K562 (cell line): ENCODE measurements at regions not wholly inside any gene's neighbourhood (a gene's known extent, or its start where the extent isn't known, plus 50 kb on each side); places are given as distances from the start of the nearest gene placed in this dataset.

Source experiments
- ATAC-seq: fragments of 200-7000 bp; cut with Tn5 transposase; 3 replicates; pipeline ENCODE4 v1.9.1; 2020; ENCODE audit warnings: moderate library complexity
- BruUV-seq: library from RNA; stranded (reverse); fragments of 400-500 nt; replicated peaks from 2 replicates; lab custom pipeline; 2021; lab: Mats Ljungman, UMichigan
- CTCF ChIA-PET: fragments of 300-600 bp; formaldehyde crosslinking; extraction: SDS; loops from one replicate; lab custom pipeline; 2021; ENCODE audit warnings: low intra/inter-chr PET ratio; lab: Yijun Ruan, JAX
- POLR2A ChIA-PET: fragments of 300-600, 350-650 bp; sonication (Branson Sonifier 250); formaldehyde crosslinking; extraction: SDS; loops from one replicate; lab custom pipeline; 2021; ENCODE audit warnings: antibody characterized with exemption, inconsistent platforms; lab: Yijun Ruan, JAX
- DNase-seq, 4 experiments: peaks; one replicate each; pipeline versions ENCODE4 v3.0.0 to v3.0.0-alpha.2; 2011 to 2018; ENCODE audit warnings: low spot score in 3 of 4, mixed read lengths in 3 of 4; ENCODE audit errors: extremely low read depth in 1 of 4
- FAIRE-seq: peaks from 2 replicates; lab custom pipeline; 2011; peaks lifted over from hg19 to GRCh38; lab: Jason Lieb, UNC
- H2AFZ ChIP-seq: 2 replicates; pipeline ENCODE4 v1.6.0; 2011; ENCODE audit warnings: low read depth, low read length, control low read depth, inconsistent platforms
- H3K27ac ChIP-seq: fragments of 200-600 bp; 3 replicates; pipeline ENCODE4 v1.8.0; 2011; ENCODE audit warnings: low read depth, mild to moderate bottlenecking, control low read depth, inconsistent platforms, low read length, moderate library complexity, mixed read lengths; ENCODE audit errors: extremely low read depth
- H3K27me3 ChIP-seq, 2 experiments: fragments of 300-600 bp in 1 of 2; 2 replicates in 1 of 2; 3 replicates in 1 of 2; pipeline versions ENCODE4 v1.6.0 to v1.8.0; 2011; ENCODE audit warnings: inconsistent platforms in 2 of 2, low read length in 2 of 2, mild to moderate bottlenecking in 1 of 2, mixed read lengths in 1 of 2, moderate library complexity in 1 of 2; ENCODE audit not compliant: control insufficient read depth in 2 of 2, insufficient read depth in 2 of 2
- H3K36me3 ChIP-seq: fragments of 300-600 bp; 3 replicates; pipeline ENCODE4 v1.8.0; 2011; ENCODE audit warnings: mild to moderate bottlenecking, low read length, inconsistent platforms; ENCODE audit not compliant: control insufficient read depth, insufficient read depth
- H3K4me1 ChIP-seq, 2 experiments: fragments of 200-600 bp in 1 of 2; replicated peaks in 1 of 2; 2 replicates in 1 of 2; 3 replicates in 1 of 2; pipeline versions ENCODE4 v1.5.1 to v1.8.0; 2011; ENCODE audit warnings: inconsistent platforms in 2 of 2, low read length in 2 of 2, mild to moderate bottlenecking in 1 of 2, mixed read lengths in 1 of 2, moderate library complexity in 1 of 2; ENCODE audit not compliant: control insufficient read depth in 2 of 2, insufficient read depth in 2 of 2
- H3K4me2 ChIP-seq: 2 replicates; pipeline ENCODE4 v1.6.1; 2011; ENCODE audit warnings: low read length, control low read depth, inconsistent platforms, mixed read lengths; ENCODE audit not compliant: insufficient read depth
- H3K4me3 ChIP-seq: fragments of 200-600 bp; sonication (generic), shearing (Covaris generic); 2 replicates; pipeline ENCODE4 v1.5.1; 2016; ENCODE audit warnings: control low read depth, inconsistent platforms
- H3K79me2 ChIP-seq: fragments of 200-600 bp; 3 replicates; pipeline ENCODE4 v1.8.0; 2011; ENCODE audit warnings: low read length, inconsistent platforms; ENCODE audit not compliant: control insufficient read depth, insufficient read depth
- H3K9ac ChIP-seq, 2 experiments: 2 replicates each; pipeline versions ENCODE4 v1.6.0 to v1.6.1; 2011; ENCODE audit warnings: low read depth in 2 of 2, low read length in 2 of 2, control low read depth in 1 of 2, inconsistent platforms in 1 of 2, mild to moderate bottlenecking in 1 of 2, mixed read lengths in 1 of 2; ENCODE audit not compliant: insufficient read depth in 1 of 2
- H3K9me1 ChIP-seq: one replicate; pipeline ENCODE4 v1.6.0; 2011; ENCODE audit warnings: inconsistent platforms, mild to moderate bottlenecking, low read length, moderate library complexity; ENCODE audit not compliant: control insufficient read depth, insufficient read depth
- H3K9me3 ChIP-seq: replicated peaks from 2 replicates; pipeline ENCODE4 v1.5.1; 2011; ENCODE audit warnings: low read depth, low read length, inconsistent platforms; ENCODE audit not compliant: control insufficient read depth, insufficient read depth
- H4K20me1 ChIP-seq: replicated peaks from 2 replicates; pipeline ENCODE4 v1.6.1; 2011; ENCODE audit warnings: low read length, inconsistent platforms, mixed read lengths; ENCODE audit not compliant: control insufficient read depth, insufficient read depth
- CBX3 ChIP-seq, 2 experiments: IDR thresholded peaks; 1 replicate in 1 of 2; 2 replicates in 1 of 2; pipeline ENCODE4 v1.6.1; 2012; ENCODE audit warnings: inconsistent platforms in 2 of 2, low read length in 2 of 2, borderline replicate concordance in 1 of 2, control low read depth in 1 of 2
- DEAF1 ChIP-seq: fragments of 450-650 bp; formaldehyde crosslinking; IDR thresholded peaks from 2 replicates; pipeline ENCODE4 v1.4.0; 2020; ENCODE audit warnings: mild to moderate bottlenecking, moderate library complexity
- DPF2 ChIP-seq: fragments of 450-650 bp; IDR thresholded peaks from 2 replicates; pipeline ENCODE4 v1.6.1; 2016
- EWSR1 ChIP-seq: fragments of 450-650 bp; IDR thresholded peaks from 2 replicates; pipeline ENCODE4 v1.6.1; 2018; ENCODE audit warnings: borderline replicate concordance, mild to moderate bottlenecking, low read depth, moderate library complexity; ENCODE audit not compliant: partially characterized antibody
- HDAC8 ChIP-seq: fragments of 450-650 bp; IDR thresholded peaks from 2 replicates; pipeline ENCODE4 v1.6.1; 2016; ENCODE audit warnings: mild to moderate bottlenecking, missing genetic modification characterization, moderate library complexity, missing compliant biosample characterization
- MNT ChIP-seq, 2 experiments: fragments of 450-650 bp; conservative IDR thresholded peaks; 2 replicates each; pipeline ENCODE4 v1.6.1; 2017; ENCODE audit warnings: mild to moderate bottlenecking in 2 of 2, moderate library complexity in 2 of 2
- RBBP5 ChIP-seq: fragments of 200-600 bp; sonication (generic); IDR thresholded peaks from 2 replicates; pipeline ENCODE4 v1.6.1; 2012; ENCODE audit warnings: borderline replicate concordance, mild to moderate bottlenecking, low read length, control low read depth, inconsistent platforms; ENCODE audit not compliant: insufficient read depth, poor library complexity, severe bottlenecking
- ZNF584 ChIP-seq: fragments of 200-800 bp; sonication (Bioruptor generic); IDR thresholded peaks from 2 replicates; pipeline ENCODE4 v1.6.1; 2016; ENCODE audit warnings: low read depth, mild to moderate bottlenecking, missing genetic modification characterization, missing compliant biosample characterization
- whole genome bisulfite sequencing: fragments of 100-300 bp; shearing (Covaris generic); methylation state at CpG from one replicate; pipeline ENCODE4 v1.1.6; 2016; ENCODE audit warnings: low coverage, mixed read lengths; ENCODE audit not compliant: insufficient coverage; ENCODE audit errors: missing lambda C conversion rate; 5-methylcytosine and 5-hydroxymethylcytosine counted together
- in situ Hi-C: fragments of 300-500 bp; cut with MboI; formaldehyde crosslinking; loops from 4 replicates; pipeline ENCODE4 v1.15.0; 2018; ENCODE audit warnings: inconsistent platforms, mixed read lengths
- intact Hi-C: fragments of 100-400 bp; cut with micrococcal nuclease; formaldehyde crosslinking; loops from 2 replicates; pipeline ENCODE4 v1.14.2; 2022

DNA sequence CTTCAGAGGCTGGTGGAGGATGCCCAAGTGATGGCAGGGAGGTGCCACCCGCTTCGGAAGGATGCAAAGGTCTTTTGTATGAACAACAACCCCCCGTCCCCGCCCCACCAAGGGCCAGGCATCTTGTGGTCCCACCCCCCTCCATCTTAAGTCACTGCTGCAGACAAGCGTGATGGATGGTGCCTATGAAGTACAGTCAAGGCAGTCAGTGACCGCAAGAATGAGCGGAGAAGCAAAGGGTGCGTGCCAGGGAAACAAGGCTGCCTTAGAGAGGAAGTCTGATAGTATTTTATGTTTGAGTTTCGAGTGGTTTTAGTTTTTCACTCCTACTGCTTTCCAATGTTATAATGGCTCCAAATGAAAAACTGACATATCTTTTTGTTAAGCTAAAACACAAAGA, 68.7 kb upstream of the GPM6B start:
- no peak for DNase-seq
- no peak for FAIRE-seq
- Histone ChIP-seq H3K27ac (no peak overlapping the region), H4K20me1 (no peaks in the 10 kb centered on the region), H3K4me3 (no peak overlapping the region), H3K4me1 (no peaks in the 10 kb centered on the region), H3K9me3 (no peaks in the 10 kb centered on the region), H3K4me2 (no peak overlapping the region), H3K27me3 (no peaks in the 10 kb centered on the region; a peak in 2 of 5 replicates), H2AFZ (no peak overlapping the region), H3K79me2 (no peaks in the 10 kb centered on the region), H3K9me1 (no peaks in the 10 kb centered on the region), H3K9ac (no peak overlapping the region), H3K36me3 (no peaks in the 10 kb centered on the region)
- ATAC-seq = no peak
- 0% methylated on average over 5 of the region's 9 CpGs for WGBS
- ChIA-PET POLR2A (no interaction called here), CTCF (no interaction called here)
- no TSS peak for BruUV-seq
- intact Hi-C loops (no loop called here), in situ Hi-C loops (no loop called here)
- TF ChIP-seq EWSR1 (no peak), ZNF584 (CRISPR knock-in tag) (no peak), HDAC8 (tag) (no peak), MNT (conservative IDR thresholded peaks at IDR 0.05) (no peak), CBX3 (IDR thresholded peaks at IDR 0.05; ENCODE audit: borderline replicate concordance in 1 of 2, low read length in 2 of 2) (no peak), DEAF1 (CRISPR knock-in tag) (no peak), DPF2 (no peak), RBBP5 (no peak)
